Ovary (tissue), 7 donors: ENCODE measurements at regions not wholly inside any gene's neighbourhood (a gene's known extent, or its start where the extent isn't known, plus 50 kb on each side); places are given as distances from the start of the nearest gene placed in this dataset.

Experiments
- DNase-seq, 5 donors: peaks; one replicate each; pipeline ENCODE4 v3.0.0-alpha.2; 2019 to 2020
- H3K27ac ChIP-seq, 2 donors: fragments of 200-600 bp; one replicate each; pipeline versions ENCODE4 v1.5.1 to v1.8.0; 2019 to 2022
- H3K27me3 ChIP-seq: fragments of 200-600 bp; one replicate; pipeline ENCODE4 v1.8.0; 2022
- H3K36me3 ChIP-seq: fragments of 200-600 bp; sonication (generic); one replicate; pipeline ENCODE4 v1.5.1; 2019
- H3K4me1 ChIP-seq: one replicate; pipeline ENCODE4 v1.8.1; 2013; ENCODE audit warnings: mild to moderate bottlenecking, moderate library complexity; ENCODE audit not compliant: insufficient read depth
- H3K4me3 ChIP-seq: fragments of 200-600 bp; sonication (generic); one replicate; pipeline ENCODE4 v1.5.1; 2017
- H3K9me3 ChIP-seq, 2 donors: fragments of 200-600 bp in 1 of 2; sonication (generic) in 1 of 2; one replicate each; pipeline versions ENCODE4 v1.5.1 to v1.8.1; 2013 to 2019; ENCODE audit warnings: mild to moderate bottlenecking in 1 of 2, moderate library complexity in 1 of 2
- CTCF ChIP-seq, 3 donors: fragments of 450-650 bp in 2 of 3; fragments of 200-600 bp in 1 of 3; IDR thresholded peaks; one replicate each; pipeline versions ENCODE4 v1.5.1 to v1.8.0; 2016 to 2022; ENCODE audit warnings: antibody characterized with exemption in 3 of 3, mild to moderate bottlenecking in 1 of 3
- EP300 ChIP-seq: sonication (generic); formaldehyde crosslinking; IDR thresholded peaks from one replicate; pipeline ENCODE4 v1.6.1; 2017; ENCODE audit warnings: antibody characterized with exemption
- POLR2A ChIP-seq: fragments of 450-650 bp; IDR thresholded peaks from one replicate; pipeline ENCODE4 v1.6.1; 2017; ENCODE audit warnings: antibody characterized with exemption, mild to moderate bottlenecking, moderate library complexity
- WGBS, 3 donors: extraction: QIAGEN DNeasy Blood & Tissue Kit in 1 of 3; methylation state at CpG; one replicate each; pipeline versions ENCODE4 v1.1.5 to v1.1.7; 2013 to 2017; 5-methylcytosine and 5-hydroxymethylcytosine counted together
- intact Hi-C, 4 donors: fragments of 100-400 bp; cut with DNase I; formaldehyde crosslinking; loops; one replicate each; pipeline versions ENCODE4 v1.11.0 to v1.15.1; 2022 to 2023
- donor health status: DM: no; HTN: no; CAD: no; lungs with moderate emphysema.
- donor health status: DM: no; HTN: no; CAD: no.
- donor health status: Bipolar disorder and iron deficiency.
- donor health status: DM: no; HTN: no; CAD: no.
- donor health status: DM: yes; HTN: yes; CAD: no.

- TF ChIP-seq EP300 (no peak), POLR2A (no peak), CTCF (IDR thresholded peaks at IDR 0.05) (no peak)
- H3K27ac ChIP-seq: no peak overlapping the region
- intact Hi-C loops: no loop called here
- H3K4me3 ChIP-seq: no peak overlapping the region
- H3K4me1 ChIP-seq: peaks cover 4% of the 10 kb centered on the region
- 81 to 92% (median 91%) methylated on average over 1 of the region's 1 CpG for WGBS, 3 donors
- H3K9me3 ChIP-seq: no peaks in the 10 kb centered on the region
- H3K36me3 ChIP-seq: no peaks in the 10 kb centered on the region
- DNase-seq: no peak
- no peaks in the 10 kb centered on the region for H3K27me3 ChIP-seq
Observed at GRCh38 chr6:56806368-56806767, 148.5 kb upstream of the BEND6 start.

GRCh38 chr6:56804996-56805395, 149.9 kb upstream of the BEND6 start:
- no peak for DNase-seq
- intact Hi-C loops: no loop called here
- Histone ChIP-seq H3K4me1 (peaks cover 3% of the 10 kb centered on the region), H3K27me3 (no peaks in the 10 kb centered on the region), H3K27ac (no peak overlapping the region), H3K9me3 (no peaks in the 10 kb centered on the region), H3K4me3 (no peak overlapping the region), H3K36me3 (no peaks in the 10 kb centered on the region)
- TF ChIP-seq POLR2A (no peak), EP300 (no peak), CTCF (IDR thresholded peaks at IDR 0.05) (no peak)
- 8 to 9% (median 8%) methylated on average over 1 of the region's 1 CpG for WGBS, 3 donors

- H3K36me3 ChIP-seq: no peaks in the 10 kb centered on the region
- peaks cover 4% of the 10 kb centered on the region for H3K4me1 ChIP-seq
- no peaks in the 10 kb centered on the region for H3K27me3 ChIP-seq
- 52 to 66% (median 65%) methylated on average over 2 of the region's 2 CpGs for WGBS, 3 donors
- no peaks in the 10 kb centered on the region for H3K9me3 ChIP-seq
- TF ChIP-seq POLR2A (no peak), EP300 (no peak), CTCF (IDR thresholded peaks at IDR 0.05) (no peak)
- H3K4me3 ChIP-seq: no peak overlapping the region
- no peak for DNase-seq
- no peak overlapping the region for H3K27ac ChIP-seq
- intact Hi-C loops: no loop called here
Observed at GRCh38 chr6:56803594-56803993, 151.3 kb upstream of the BEND6 start.

GRCh38 chr6:56802584-56802983, 152.3 kb upstream of the BEND6 start:
- Histone ChIP-seq H3K4me3 (no peak overlapping the region), H3K27me3 (no peaks in the 10 kb centered on the region), H3K27ac (no peak overlapping the region), H3K36me3 (no peaks in the 10 kb centered on the region), H3K9me3 (no peaks in the 10 kb centered on the region), H3K4me1 (peaks cover 3% of the 10 kb centered on the region)
- WGBS, 3 donors: 37 to 46% (median 42%) methylated on average over 2 of the region's 2 CpGs
- intact Hi-C loops: no loop called here
- no peak for TF ChIP-seq CTCF (IDR thresholded peaks at IDR 0.05)
- TF ChIP-seq EP300: no peak
- DNase-seq: no peak

- Histone ChIP-seq H3K27me3 (no peaks in the 10 kb centered on the region), H3K4me1 (peaks cover 3% of the 10 kb centered on the region), H3K4me3 (no peak overlapping the region), H3K27ac (no peak overlapping the region), H3K36me3 (no peaks in the 10 kb centered on the region), H3K9me3 (no peaks in the 10 kb centered on the region)
- intact Hi-C loops: no loop called here
- WGBS, 3 donors: 59 to 65% (median 65%) methylated on average over 3 of the region's 3 CpGs
- no peak for DNase-seq
- TF ChIP-seq CTCF (IDR thresholded peaks at IDR 0.05) (no peak), EP300 (no peak), POLR2A (no peak)
Observed at GRCh38 chr6:56799989-56800388, 154.9 kb upstream of the BEND6 start.
